ENCODE measurements at regions not wholly inside any gene's neighbourhood (a gene's known extent, or its start where the extent isn't known, plus 50 kb on each side); places are given as distances from the start of the nearest gene placed in this dataset.
"Not testable (repeated sequence)": the region's sequence is repeated elsewhere in the genome, so short reads cannot be mapped to it uniquely, and the experiment has no call there.

DNA sequence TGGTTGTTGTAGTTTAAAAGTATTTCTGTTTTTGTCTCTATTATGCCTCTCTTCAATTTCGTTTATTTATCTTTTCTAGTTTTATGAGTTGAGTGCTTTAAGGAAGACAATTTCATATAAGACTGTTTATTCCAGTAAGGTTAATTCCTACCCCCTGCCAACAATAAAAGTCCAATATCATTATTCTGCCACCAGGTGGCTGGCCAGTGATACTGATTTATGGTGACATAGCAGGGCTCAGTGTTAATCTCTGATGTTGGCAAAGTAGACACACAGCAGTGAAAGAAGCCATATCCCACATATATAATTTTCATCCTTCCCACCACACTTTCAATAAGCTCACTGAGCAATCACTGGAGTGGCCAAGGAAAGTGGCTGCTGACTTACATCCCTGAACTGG is 69.0 kb upstream of the BMP4 start:
- Histone ChIP-seq H3K36me3 (replicated peaks in 1 of 2; ENCODE audit: control insufficient read depth in 1 of 2, insufficient read depth in 2 of 2, low read length in 2 of 2) (no peaks in the 10 kb centered on the region), H3K4me3 (replicated peaks in 1 of 3; ENCODE audit: low read depth in 2 of 3, low read length in 3 of 3) (no peak overlapping the region), H4K20me1 (ENCODE audit: insufficient read depth, low read length) (no peaks in the 10 kb centered on the region), H3K9ac (ENCODE audit: insufficient read depth, low read length, poor library complexity, severe bottlenecking) (no peak overlapping the region), H3K79me2 (ENCODE audit: insufficient read depth, low read length) (no peaks in the 10 kb centered on the region), H3K4me1 (ENCODE audit: control insufficient read depth in 1 of 2, insufficient read depth in 2 of 2, low read length in 2 of 2) (no peaks in the 10 kb centered on the region), H3K27ac (ENCODE audit: low read depth in 1 of 2, low read length in 2 of 2) (no peak overlapping the region), H2AFZ (ENCODE audit: insufficient read depth, low read depth, low read length, poor library complexity, severe bottlenecking) (no peak overlapping the region), H3K27me3 (ENCODE audit: control insufficient read depth in 2 of 2, insufficient read depth in 2 of 2, low read length in 2 of 2) (no peaks in the 10 kb centered on the region), H3K4me2 (replicated peaks; ENCODE audit: extremely low read depth, low read length, poor library complexity, severe bottlenecking) (no peak overlapping the region), H3K9me3 (replicated peaks in 1 of 2; ENCODE audit: control insufficient read depth in 1 of 2, insufficient read depth in 1 of 2, low read length in 2 of 2) (no peaks in the 10 kb centered on the region)
- no peaks in the 10 kb centered on the region for H3K4me1 Mint-ChIP-seq
- intact Hi-C loops (cut with micrococcal nuclease) = no loop called here
- TF ChIP-seq, protein P1, sequence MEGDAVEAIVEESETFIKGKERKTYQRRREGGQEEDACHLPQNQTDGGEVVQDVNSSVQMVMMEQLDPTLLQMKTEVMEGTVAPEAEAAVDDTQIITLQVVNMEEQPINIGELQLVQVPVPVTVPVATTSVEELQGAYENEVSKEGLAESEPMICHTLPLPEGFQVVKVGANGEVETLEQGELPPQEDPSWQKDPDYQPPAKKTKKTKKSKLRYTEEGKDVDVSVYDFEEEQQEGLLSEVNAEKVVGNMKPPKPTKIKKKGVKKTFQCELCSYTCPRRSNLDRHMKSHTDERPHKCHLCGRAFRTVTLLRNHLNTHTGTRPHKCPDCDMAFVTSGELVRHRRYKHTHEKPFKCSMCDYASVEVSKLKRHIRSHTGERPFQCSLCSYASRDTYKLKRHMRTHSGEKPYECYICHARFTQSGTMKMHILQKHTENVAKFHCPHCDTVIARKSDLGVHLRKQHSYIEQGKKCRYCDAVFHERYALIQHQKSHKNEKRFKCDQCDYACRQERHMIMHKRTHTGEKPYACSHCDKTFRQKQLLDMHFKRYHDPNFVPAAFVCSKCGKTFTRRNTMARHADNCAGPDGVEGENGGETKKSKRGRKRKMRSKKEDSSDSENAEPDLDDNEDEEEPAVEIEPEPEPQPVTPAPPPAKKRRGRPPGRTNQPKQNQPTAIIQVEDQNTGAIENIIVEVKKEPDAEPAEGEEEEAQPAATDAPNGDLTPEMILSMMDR (IDR thresholded peaks at IDR 0.05) = peak; percentile 16
- H3K36me3 Mint-ChIP-seq = no peaks in the 10 kb centered on the region
- WGBS (ENCODE audit: insufficient coverage) = no CpG with 5 or more reads among the region's 1 CpG
- peaks cover 0 to 4% (median 2%) of the 10 kb centered on the region in 3 donors for H3K27me3 Mint-ChIP-seq (ENCODE audit: low read depth in 3 of 3)
- no peak for DNase-seq
- no peak overlapping the region for H3K27ac Mint-ChIP-seq
- peaks cover 0 to 9% (median 2%) of the 10 kb centered on the region in 7 donors for H3K9me3 Mint-ChIP-seq
- H3K4me3 Mint-ChIP-seq = no peak overlapping the region

DNA sequence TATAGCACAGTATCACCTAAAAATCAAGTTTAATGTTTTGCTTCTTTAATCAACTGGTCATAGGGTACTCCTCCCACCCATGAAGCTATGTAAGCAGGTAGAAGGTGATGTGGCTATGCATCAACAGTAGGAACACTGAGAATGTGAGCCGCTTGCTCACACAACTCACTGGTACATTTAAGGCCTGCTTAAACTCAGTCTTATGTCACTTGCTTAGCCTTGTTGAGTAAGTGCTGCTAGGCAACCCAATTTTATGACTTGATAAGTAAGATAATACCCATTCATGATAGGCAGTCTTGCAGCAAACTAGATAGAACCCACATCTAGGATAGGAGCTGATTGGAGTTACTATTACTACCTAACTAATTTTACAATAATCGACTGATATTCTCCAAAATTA is 70.0 kb upstream of the BMP4 start:
- H3K27ac ChIP-seq (ENCODE audit: low read depth in 1 of 2, low read length in 2 of 2) = no peak overlapping the region
- WGBS (ENCODE audit: insufficient coverage) = no CpG with 5 or more reads among the region's 2 CpGs
- H4K20me1 ChIP-seq (ENCODE audit: insufficient read depth, low read length) = no peaks in the 10 kb centered on the region
- no peak overlapping the region for H3K4me2 ChIP-seq (replicated peaks; ENCODE audit: extremely low read depth, low read length, poor library complexity, severe bottlenecking)
- H3K4me3 ChIP-seq (replicated peaks in 1 of 3; ENCODE audit: low read depth in 2 of 3, low read length in 3 of 3) = no peak overlapping the region
- TF ChIP-seq, protein P1 (IDR thresholded peaks at IDR 0.05) = no peak
- H3K4me1 ChIP-seq (ENCODE audit: control insufficient read depth in 1 of 2, insufficient read depth in 2 of 2, low read length in 2 of 2) = no peaks in the 10 kb centered on the region
- H3K4me3 Mint-ChIP-seq = no peak overlapping the region
- no peaks in the 10 kb centered on the region for H3K27me3 ChIP-seq (ENCODE audit: control insufficient read depth in 2 of 2, insufficient read depth in 2 of 2, low read length in 2 of 2)
- no peak overlapping the region for H3K9ac ChIP-seq (ENCODE audit: insufficient read depth, low read length, poor library complexity, severe bottlenecking)
- peaks cover 0 to 4% (median 2%) of the 10 kb centered on the region in 3 donors for H3K27me3 Mint-ChIP-seq (ENCODE audit: low read depth in 3 of 3)
- no peaks in the 10 kb centered on the region for H3K79me2 ChIP-seq (ENCODE audit: insufficient read depth, low read length)
- DNase-seq = no peak
- H3K4me1 Mint-ChIP-seq = no peaks in the 10 kb centered on the region
- intact Hi-C loops (cut with micrococcal nuclease) = no loop called here
- H2AFZ ChIP-seq (ENCODE audit: insufficient read depth, low read depth, low read length, poor library complexity, severe bottlenecking) = no peak overlapping the region
- peaks cover 0 to 9% (median 2%) of the 10 kb centered on the region in 7 donors for H3K9me3 Mint-ChIP-seq
- H3K9me3 ChIP-seq (replicated peaks in 1 of 2; ENCODE audit: control insufficient read depth in 1 of 2, insufficient read depth in 1 of 2, low read length in 2 of 2) = no peaks in the 10 kb centered on the region
- H3K36me3 Mint-ChIP-seq = no peaks in the 10 kb centered on the region
- H3K27ac Mint-ChIP-seq = no peak overlapping the region
- no peaks in the 10 kb centered on the region for H3K36me3 ChIP-seq (replicated peaks in 1 of 2; ENCODE audit: control insufficient read depth in 1 of 2, insufficient read depth in 2 of 2, low read length in 2 of 2)

DNA sequence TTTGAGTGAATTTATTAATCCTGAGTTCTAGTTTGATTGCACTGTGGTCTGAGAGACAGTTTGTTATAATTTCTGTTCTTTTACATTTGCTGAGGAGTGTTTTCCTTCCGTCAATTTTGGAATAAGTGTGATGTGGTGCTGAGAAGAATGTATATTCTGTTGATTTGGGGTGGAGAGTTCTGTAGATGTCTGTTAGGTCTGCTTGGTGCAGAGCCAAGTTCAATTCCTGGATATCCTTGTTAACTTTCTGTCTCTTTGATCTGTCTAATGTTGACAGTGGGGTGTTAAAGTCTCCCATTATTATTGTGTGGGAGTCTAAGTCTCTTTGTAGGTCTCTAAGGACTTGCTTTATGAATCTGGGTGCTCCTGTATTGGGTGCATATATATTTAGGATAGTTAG is 74.4 kb upstream of the BMP4 start:
- H3K27ac Mint-ChIP-seq; H3K4me2 ChIP-seq (replicated peaks; ENCODE audit: extremely low read depth, low read length, poor library complexity, severe bottlenecking); DNase-seq; H3K4me3 ChIP-seq (replicated peaks in 1 of 3; ENCODE audit: low read depth in 2 of 3, low read length in 3 of 3); intact Hi-C loops (cut with micrococcal nuclease); H3K4me1 Mint-ChIP-seq; H3K36me3 ChIP-seq (replicated peaks in 1 of 2; ENCODE audit: control insufficient read depth in 1 of 2, insufficient read depth in 2 of 2, low read length in 2 of 2); H3K4me3 Mint-ChIP-seq; H3K27me3 Mint-ChIP-seq (ENCODE audit: low read depth in 3 of 3); H4K20me1 ChIP-seq (ENCODE audit: insufficient read depth, low read length); H3K79me2 ChIP-seq (ENCODE audit: insufficient read depth, low read length); H3K4me1 ChIP-seq (ENCODE audit: control insufficient read depth in 1 of 2, insufficient read depth in 2 of 2, low read length in 2 of 2); H3K27ac ChIP-seq (ENCODE audit: low read depth in 1 of 2, low read length in 2 of 2); H3K27me3 ChIP-seq (ENCODE audit: control insufficient read depth in 2 of 2, insufficient read depth in 2 of 2, low read length in 2 of 2); H2AFZ ChIP-seq (ENCODE audit: insufficient read depth, low read depth, low read length, poor library complexity, severe bottlenecking); H3K36me3 Mint-ChIP-seq; H3K9ac ChIP-seq (ENCODE audit: insufficient read depth, low read length, poor library complexity, severe bottlenecking): not testable (repeated sequence)
- WGBS (ENCODE audit: insufficient coverage) = no CpG with 5 or more reads among the region's 1 CpG
- H3K9me3 ChIP-seq (replicated peaks in 1 of 2; ENCODE audit: control insufficient read depth in 1 of 2, insufficient read depth in 1 of 2, low read length in 2 of 2) = peaks cover 5 to 12% of the 10 kb centered on the region in 2 donors
- peaks cover 3 to 29% (median 9%) of the 10 kb centered on the region in 7 donors for H3K9me3 Mint-ChIP-seq

Measured in CD14-positive monocyte (primary cell).